ENCODE measurements at regions not wholly inside any gene's neighbourhood (a gene's known extent, or its start where the extent isn't known, plus 50 kb on each side); places are given as distances from the start of the nearest gene placed in this dataset.
"Not testable (repeated sequence)": the region's sequence is repeated elsewhere in the genome, so short reads cannot be mapped to it uniquely, and the experiment has no call there.

- no peak for TF ChIP-seq POLR2A (IDR thresholded peaks at IDR 0.05; ENCODE audit: low read depth, low read length)
- TF ChIP-seq POLR2AphosphoS5 (IDR thresholded peaks at IDR 0.05; ENCODE audit: low read depth, low read length) = no peak
- no peak for TF ChIP-seq TAF1 (IDR thresholded peaks at IDR 0.05; ENCODE audit: borderline replicate concordance, low read depth, low read length)
- no peak for DNase-seq (ENCODE audit: insufficient read length)
- FAIRE-seq = no peak
These were observed 254.9 kb downstream of the IRS1 start for GRCh38 chr2:226544596-226545210.

- TF ChIP-seq POLR2A (IDR thresholded peaks at IDR 0.05; ENCODE audit: low read depth, low read length) (no peak), TAF1 (IDR thresholded peaks at IDR 0.05; ENCODE audit: borderline replicate concordance, low read depth, low read length) (no peak), POLR2AphosphoS5 (IDR thresholded peaks at IDR 0.05; ENCODE audit: low read depth, low read length) (no peak)
- no peak for FAIRE-seq
- no peak for DNase-seq (ENCODE audit: insufficient read length)
These were observed 259.2 kb downstream of the IRS1 start for GRCh38 chr2:226540204-226540994.

- FAIRE-seq (no peak), DNase-seq (ENCODE audit: insufficient read length) (no peak)
- TF ChIP-seq POLR2A (IDR thresholded peaks at IDR 0.05; ENCODE audit: low read depth, low read length) (no peak), POLR2AphosphoS5 (IDR thresholded peaks at IDR 0.05; ENCODE audit: low read depth, low read length) (no peak), TAF1 (IDR thresholded peaks at IDR 0.05; ENCODE audit: borderline replicate concordance, low read depth, low read length) (no peak)
These were observed 263.2 kb downstream of the IRS1 start for GRCh38 chr2:226536410-226536809.

GRCh38 chr2:226532976-226533375 is 266.6 kb downstream of the IRS1 start:
- not testable (repeated sequence) for DNase-seq (ENCODE audit: insufficient read length); FAIRE-seq

GRCh38 chr2:226531061-226531810 is 268.4 kb downstream of the IRS1 start:
- DNase-seq (ENCODE audit: insufficient read length) (no peak), FAIRE-seq (no peak)
- TF ChIP-seq POLR2AphosphoS5 (IDR thresholded peaks at IDR 0.05; ENCODE audit: low read depth, low read length) (no peak), TAF1 (IDR thresholded peaks at IDR 0.05; ENCODE audit: borderline replicate concordance, low read depth, low read length) (no peak), POLR2A (IDR thresholded peaks at IDR 0.05; ENCODE audit: low read depth, low read length) (no peak)

GRCh38 chr2:226529556-226529955 is 270.1 kb downstream of the IRS1 start:
- no peak for TF ChIP-seq POLR2AphosphoS5 (IDR thresholded peaks at IDR 0.05; ENCODE audit: low read depth, low read length)
- no peak for TF ChIP-seq POLR2A (IDR thresholded peaks at IDR 0.05; ENCODE audit: low read depth, low read length)
- no peak for TF ChIP-seq TAF1 (IDR thresholded peaks at IDR 0.05; ENCODE audit: borderline replicate concordance, low read depth, low read length)
- FAIRE-seq (no peak), DNase-seq (ENCODE audit: insufficient read length) (no peak)

- TF ChIP-seq TAF1 (IDR thresholded peaks at IDR 0.05; ENCODE audit: borderline replicate concordance, low read depth, low read length) (no peak), POLR2A (IDR thresholded peaks at IDR 0.05; ENCODE audit: low read depth, low read length) (no peak), POLR2AphosphoS5 (IDR thresholded peaks at IDR 0.05; ENCODE audit: low read depth, low read length) (no peak)
- FAIRE-seq (no peak), DNase-seq (ENCODE audit: insufficient read length) (no peak)
These were observed 272.9 kb downstream of the IRS1 start for GRCh38 chr2:226526716-226527115.

GRCh38 chr2:226524381-226524843 is 275.2 kb downstream of the IRS1 start:
- DNase-seq (ENCODE audit: insufficient read length) = no peak
- TF ChIP-seq POLR2AphosphoS5 (IDR thresholded peaks at IDR 0.05; ENCODE audit: low read depth, low read length) = no peak
- TF ChIP-seq TAF1 (IDR thresholded peaks at IDR 0.05; ENCODE audit: borderline replicate concordance, low read depth, low read length) = no peak
- no peak for TF ChIP-seq POLR2A (IDR thresholded peaks at IDR 0.05; ENCODE audit: low read depth, low read length)
- no peak for FAIRE-seq

- FAIRE-seq = no peak
- no peak for TF ChIP-seq POLR2A (IDR thresholded peaks at IDR 0.05; ENCODE audit: low read depth, low read length)
- no peak for TF ChIP-seq TAF1 (IDR thresholded peaks at IDR 0.05; ENCODE audit: borderline replicate concordance, low read depth, low read length)
- no peak for TF ChIP-seq POLR2AphosphoS5 (IDR thresholded peaks at IDR 0.05; ENCODE audit: low read depth, low read length)
These were observed 278.9 kb downstream of the IRS1 start for GRCh38 chr2:226520723-226521122.

GRCh38 chr2:226515344-226516055 is 284.1 kb downstream of the IRS1 start:
- no peak for FAIRE-seq
- DNase-seq (ENCODE audit: insufficient read length) = no peak
- TF ChIP-seq POLR2A (IDR thresholded peaks at IDR 0.05; ENCODE audit: low read depth, low read length) = no peak
- no peak for TF ChIP-seq POLR2AphosphoS5 (IDR thresholded peaks at IDR 0.05; ENCODE audit: low read depth, low read length)
- TF ChIP-seq TAF1 (IDR thresholded peaks at IDR 0.05; ENCODE audit: borderline replicate concordance, low read depth, low read length) = no peak

More at GRCh38 chr2:226520723-226521122, 278.9 kb downstream of the IRS1 start:
- DNase-seq (ENCODE audit: insufficient read length) = no peak

GRCh38 chr2:226514895-226515294 is 284.7 kb downstream of the IRS1 start:
- no peak for TF ChIP-seq POLR2A (IDR thresholded peaks at IDR 0.05; ENCODE audit: low read depth, low read length)
- TF ChIP-seq TAF1 (IDR thresholded peaks at IDR 0.05; ENCODE audit: borderline replicate concordance, low read depth, low read length) = no peak
- no peak for TF ChIP-seq POLR2AphosphoS5 (IDR thresholded peaks at IDR 0.05; ENCODE audit: low read depth, low read length)
- DNase-seq (ENCODE audit: insufficient read length) (no peak), FAIRE-seq (no peak)

All from GM12892 (cell line).